ENCODE measurements at regions not wholly inside any gene's neighbourhood (a gene's known extent, or its start where the extent isn't known, plus 50 kb on each side); places are given as distances from the start of the nearest gene placed in this dataset.

GRCh38 chr3:73783811-73784210, 159.1 kb upstream of the PDZRN3 start:
- TF ChIP-seq PKNOX1 (IDR thresholded peaks at IDR 0.05) (no peak), MAX (IDR thresholded peaks at IDR 0.05; ENCODE audit: low read depth, low read length) (no peak), KDM1A (IDR thresholded peaks at IDR 0.05; ENCODE audit: borderline replicate concordance) (no peak)
- TF ChIP-seq, protein P1, sequence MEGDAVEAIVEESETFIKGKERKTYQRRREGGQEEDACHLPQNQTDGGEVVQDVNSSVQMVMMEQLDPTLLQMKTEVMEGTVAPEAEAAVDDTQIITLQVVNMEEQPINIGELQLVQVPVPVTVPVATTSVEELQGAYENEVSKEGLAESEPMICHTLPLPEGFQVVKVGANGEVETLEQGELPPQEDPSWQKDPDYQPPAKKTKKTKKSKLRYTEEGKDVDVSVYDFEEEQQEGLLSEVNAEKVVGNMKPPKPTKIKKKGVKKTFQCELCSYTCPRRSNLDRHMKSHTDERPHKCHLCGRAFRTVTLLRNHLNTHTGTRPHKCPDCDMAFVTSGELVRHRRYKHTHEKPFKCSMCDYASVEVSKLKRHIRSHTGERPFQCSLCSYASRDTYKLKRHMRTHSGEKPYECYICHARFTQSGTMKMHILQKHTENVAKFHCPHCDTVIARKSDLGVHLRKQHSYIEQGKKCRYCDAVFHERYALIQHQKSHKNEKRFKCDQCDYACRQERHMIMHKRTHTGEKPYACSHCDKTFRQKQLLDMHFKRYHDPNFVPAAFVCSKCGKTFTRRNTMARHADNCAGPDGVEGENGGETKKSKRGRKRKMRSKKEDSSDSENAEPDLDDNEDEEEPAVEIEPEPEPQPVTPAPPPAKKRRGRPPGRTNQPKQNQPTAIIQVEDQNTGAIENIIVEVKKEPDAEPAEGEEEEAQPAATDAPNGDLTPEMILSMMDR (IDR thresholded peaks at IDR 0.05 in 2 of 3, conservative IDR thresholded peaks at IDR 0.05 in 1 of 3; ENCODE audit: control insufficient read depth in 2 of 3, extremely low read depth in 1 of 3, insufficient read depth in 1 of 3, low read depth in 3 of 3, low read length in 3 of 3) = no peak

Data from GM12878 (cell line).